Uterus (tissue), 2 donors: ENCODE measurements at regions not wholly inside any gene's neighbourhood (a gene's known extent, or its start where the extent isn't known, plus 50 kb on each side); places are given as distances from the start of the nearest gene placed in this dataset.

Experiments
- POLR2A ChIP-seq, 2 donors: fragments of 450-650 bp; IDR thresholded peaks; one replicate each; pipeline ENCODE4 v1.6.1; 2016; ENCODE audit warnings: antibody characterized with exemption in 2 of 2, mild to moderate bottlenecking in 1 of 2, moderate library complexity in 1 of 2
- TF ChIP-seq, protein P1 (sequence below), 4 experiments: fragments of 200-600 bp in 2 of 4; fragments of 450-650 bp in 2 of 4; sonication (generic) in 2 of 4; IDR thresholded peaks; one replicate each; pipeline ENCODE4 v1.5.1; 2016 to 2019; ENCODE audit warnings: antibody characterized with exemption in 4 of 4, mild to moderate bottlenecking in 2 of 4, moderate library complexity in 1 of 4

DNA sequence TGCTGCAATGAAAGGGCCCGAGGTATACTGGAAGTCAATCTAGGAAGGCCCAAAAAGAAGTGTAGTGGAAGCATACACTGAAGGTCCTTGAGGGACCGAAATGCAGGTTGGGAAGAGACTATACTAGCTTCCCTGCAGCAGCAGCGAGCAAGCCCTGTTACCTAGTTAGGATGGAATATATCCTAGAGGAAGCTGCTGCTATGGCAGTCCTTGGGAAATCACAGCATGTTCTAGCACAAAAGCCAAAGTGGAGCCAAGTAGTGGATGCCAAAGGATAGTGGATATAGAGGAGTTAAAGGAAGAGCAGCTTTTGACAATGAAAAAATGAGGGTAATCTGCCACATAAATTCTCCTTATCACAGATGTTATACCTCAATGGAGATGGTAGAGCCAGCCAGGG lies 123.8 kb upstream of the STARD3NL start:
- TF ChIP-seq, protein P1, sequence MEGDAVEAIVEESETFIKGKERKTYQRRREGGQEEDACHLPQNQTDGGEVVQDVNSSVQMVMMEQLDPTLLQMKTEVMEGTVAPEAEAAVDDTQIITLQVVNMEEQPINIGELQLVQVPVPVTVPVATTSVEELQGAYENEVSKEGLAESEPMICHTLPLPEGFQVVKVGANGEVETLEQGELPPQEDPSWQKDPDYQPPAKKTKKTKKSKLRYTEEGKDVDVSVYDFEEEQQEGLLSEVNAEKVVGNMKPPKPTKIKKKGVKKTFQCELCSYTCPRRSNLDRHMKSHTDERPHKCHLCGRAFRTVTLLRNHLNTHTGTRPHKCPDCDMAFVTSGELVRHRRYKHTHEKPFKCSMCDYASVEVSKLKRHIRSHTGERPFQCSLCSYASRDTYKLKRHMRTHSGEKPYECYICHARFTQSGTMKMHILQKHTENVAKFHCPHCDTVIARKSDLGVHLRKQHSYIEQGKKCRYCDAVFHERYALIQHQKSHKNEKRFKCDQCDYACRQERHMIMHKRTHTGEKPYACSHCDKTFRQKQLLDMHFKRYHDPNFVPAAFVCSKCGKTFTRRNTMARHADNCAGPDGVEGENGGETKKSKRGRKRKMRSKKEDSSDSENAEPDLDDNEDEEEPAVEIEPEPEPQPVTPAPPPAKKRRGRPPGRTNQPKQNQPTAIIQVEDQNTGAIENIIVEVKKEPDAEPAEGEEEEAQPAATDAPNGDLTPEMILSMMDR (IDR thresholded peaks at IDR 0.05): no peak
- TF ChIP-seq POLR2A (IDR thresholded peaks at IDR 0.05): no peak
